Testis (tissue), 2 donors: ENCODE measurements at regions not wholly inside any gene's neighbourhood (a gene's known extent, or its start where the extent isn't known, plus 50 kb on each side); places are given as distances from the start of the nearest gene placed in this dataset.

Source experiments
- DNase-seq: peaks from one replicate; pipeline ENCODE4 v3.0.0-alpha.2; 2019
- H3K27ac ChIP-seq, 2 donors: fragments of 200-600 bp; sonication (generic); one replicate each; pipeline ENCODE4 v1.5.1; 2019
- H3K27me3 ChIP-seq: fragments of 200-600 bp; sonication (generic); one replicate; pipeline ENCODE4 v1.5.1; 2019
- H3K36me3 ChIP-seq: fragments of 200-600 bp; sonication (generic); one replicate; pipeline ENCODE4 v1.5.1; 2017; ENCODE audit warnings: low read depth; ENCODE audit errors: missing control alignments
- H3K4me1 ChIP-seq: fragments of 200-600 bp; sonication (generic); one replicate; pipeline ENCODE4 v1.5.1; 2019
- H3K4me3 ChIP-seq, 2 donors: fragments of 200-600 bp; sonication (generic); one replicate each; pipeline ENCODE4 v1.5.1; 2017 to 2019
- H3K9me3 ChIP-seq: fragments of 200-600 bp; sonication (generic); one replicate; pipeline ENCODE4 v1.5.1; 2017
- CTCF ChIP-seq, 3 experiments: fragments of 450-650 bp in 2 of 3; fragments of 200-600 bp in 1 of 3; sonication (generic) in 1 of 3; IDR thresholded peaks; one replicate each; pipeline ENCODE4 v1.5.1; 2016 to 2019; ENCODE audit warnings: antibody characterized with exemption in 3 of 3, mild to moderate bottlenecking in 2 of 3, moderate library complexity in 1 of 3
- POLR2A ChIP-seq: fragments of 450-650 bp; IDR thresholded peaks from one replicate; pipeline ENCODE4 v1.6.1; 2017; ENCODE audit warnings: antibody characterized with exemption, mild to moderate bottlenecking, moderate library complexity
- WGBS, 2 donors: methylation state at CpG; one replicate each; pipeline ENCODE4 v1.1.5; 2018; 5-methylcytosine and 5-hydroxymethylcytosine counted together
- intact Hi-C: fragments of 100-400 bp; cut with DNase I; formaldehyde crosslinking; loops from one replicate; pipeline ENCODE4 v1.15.1; 2023; ENCODE audit warnings: low total_unique reads

GRCh38 chr6:121645100-121645745 lies 209.8 kb downstream of the GJA1 start:
- Histone ChIP-seq H3K4me1 (no peaks in the 10 kb centered on the region), H3K27ac (no peak overlapping the region), H3K27me3 (no peaks in the 10 kb centered on the region), H3K9me3 (no peaks in the 10 kb centered on the region), H3K4me3 (no peak overlapping the region), H3K36me3 (no peaks in the 10 kb centered on the region)
- intact Hi-C loops: no loop called here
- DNase-seq: no peak
- 89% methylated on average over 1 of the region's 1 CpG for whole genome bisulfite sequencing, 2 donors
- TF ChIP-seq CTCF (IDR thresholded peaks at IDR 0.05): no peak
- TF ChIP-seq POLR2A: no peak

GRCh38 chr6:121647905-121648304 lies 212.5 kb downstream of the GJA1 start:
- TF ChIP-seq POLR2A (no peak), CTCF (IDR thresholded peaks at IDR 0.05) (no peak)
- Histone ChIP-seq H3K9me3 (no peaks in the 10 kb centered on the region), H3K4me3 (no peak overlapping the region), H3K36me3 (no peaks in the 10 kb centered on the region), H3K4me1 (no peaks in the 10 kb centered on the region), H3K27me3 (no peaks in the 10 kb centered on the region), H3K27ac (no peak overlapping the region)
- intact Hi-C loops: no loop called here
- no peak for DNase-seq

GRCh38 chr6:121649951-121650350 lies 214.5 kb downstream of the GJA1 start:
- Histone ChIP-seq H3K27me3 (no peaks in the 10 kb centered on the region), H3K36me3 (no peaks in the 10 kb centered on the region), H3K9me3 (no peaks in the 10 kb centered on the region), H3K4me3 (no peak overlapping the region), H3K27ac (no peak overlapping the region), H3K4me1 (no peaks in the 10 kb centered on the region)
- intact Hi-C loops: no loop called here
- WGBS, 2 donors: 89 to 91% methylated on average over 2 of the region's 2 CpGs
- TF ChIP-seq POLR2A (no peak), CTCF (IDR thresholded peaks at IDR 0.05) (no peak)
- DNase-seq: no peak

GRCh38 chr6:121651420-121651819 lies 216.0 kb downstream of the GJA1 start:
- no peak for DNase-seq
- no peaks in the 10 kb centered on the region for H3K27me3 ChIP-seq
- H3K36me3 ChIP-seq: no peaks in the 10 kb centered on the region
- intact Hi-C loops: no loop called here
- no peaks in the 10 kb centered on the region for H3K4me1 ChIP-seq
- no peak overlapping the region for H3K4me3 ChIP-seq
- 46 to 57% methylated on average over 1 of the region's 1 CpG for WGBS, 2 donors
- H3K9me3 ChIP-seq: no peaks in the 10 kb centered on the region
- H3K27ac ChIP-seq: no peak overlapping the region
- no peak for TF ChIP-seq POLR2A
- TF ChIP-seq CTCF (IDR thresholded peaks at IDR 0.05): no peak

GRCh38 chr6:121652223-121652622 lies 216.8 kb downstream of the GJA1 start:
- intact Hi-C loops: no loop called here
- DNase-seq: no peak
- Histone ChIP-seq H3K4me3 (no peak overlapping the region), H3K9me3 (no peaks in the 10 kb centered on the region), H3K27me3 (no peaks in the 10 kb centered on the region), H3K27ac (no peak overlapping the region), H3K4me1 (no peaks in the 10 kb centered on the region), H3K36me3 (no peaks in the 10 kb centered on the region)
- WGBS, 2 donors: 63 to 64% methylated on average over 5 of the region's 5 CpGs
- TF ChIP-seq POLR2A: no peak
- no peak for TF ChIP-seq CTCF (IDR thresholded peaks at IDR 0.05)
